Body of pancreas (tissue), 4 donors: ENCODE measurements at regions not wholly inside any gene's neighbourhood (a gene's known extent, or its start where the extent isn't known, plus 50 kb on each side); places are given as distances from the start of the nearest gene placed in this dataset.

ENCODE experiments used
- CTCF ChIP-seq, 7 experiments: fragments of 450-650 bp in 4 of 7; fragments of 200-600 bp in 3 of 7; sonication (generic) in 3 of 7; IDR thresholded peaks; one replicate each; pipeline ENCODE4 v1.5.1; 2016 to 2019; ENCODE audit warnings: antibody characterized with exemption in 7 of 7
- POLR2A ChIP-seq, 3 donors: fragments of 450-650 bp; IDR thresholded peaks; one replicate each; pipeline ENCODE4 v1.6.1; 2016; ENCODE audit warnings: antibody characterized with exemption in 3 of 3, mild to moderate bottlenecking in 2 of 3

- TF ChIP-seq CTCF (IDR thresholded peaks at IDR 0.05) (no peak), POLR2A (IDR thresholded peaks at IDR 0.05) (no peak)
Measured at GRCh38 chr10:83982812-83983211, 156.5 kb upstream of the GHITM start.
